CD4-positive, alpha-beta T cell treated with Interleukin-15 for 1 hour (primary cell): ENCODE measurements at regions not wholly inside any gene's neighbourhood (a gene's known extent, or its start where the extent isn't known, plus 50 kb on each side); places are given as distances from the start of the nearest gene placed in this dataset.
"Not testable (repeated sequence)": the region's sequence is repeated elsewhere in the genome, so short reads cannot be mapped to it uniquely, and the experiment has no call there.

Experiments used
- DNase-seq: peaks from one replicate; pipeline ENCODE4 v3.0.0-alpha.2; 2020

DNA sequence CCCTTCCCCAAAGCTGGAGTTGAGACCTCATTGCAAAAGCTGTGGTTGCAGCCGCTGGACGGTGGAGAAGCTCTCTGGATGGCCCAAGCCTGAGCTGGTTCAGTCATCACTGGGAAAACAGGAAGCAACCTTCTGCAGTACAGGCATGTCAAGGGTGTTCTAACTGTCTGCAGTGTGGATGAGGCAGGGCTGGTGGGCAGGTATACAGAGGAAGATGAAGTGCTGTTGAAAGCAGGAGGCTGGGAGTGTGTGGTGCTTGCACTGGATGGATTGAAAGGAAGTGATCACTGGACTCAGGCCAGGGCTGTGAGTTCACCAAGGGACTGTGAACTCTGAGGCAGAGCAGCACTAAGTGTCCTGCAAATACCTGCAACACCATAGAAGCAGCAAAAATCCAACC, 89.0 kb upstream of the NOX3 start:
- DNase-seq, result no peak

DNA sequence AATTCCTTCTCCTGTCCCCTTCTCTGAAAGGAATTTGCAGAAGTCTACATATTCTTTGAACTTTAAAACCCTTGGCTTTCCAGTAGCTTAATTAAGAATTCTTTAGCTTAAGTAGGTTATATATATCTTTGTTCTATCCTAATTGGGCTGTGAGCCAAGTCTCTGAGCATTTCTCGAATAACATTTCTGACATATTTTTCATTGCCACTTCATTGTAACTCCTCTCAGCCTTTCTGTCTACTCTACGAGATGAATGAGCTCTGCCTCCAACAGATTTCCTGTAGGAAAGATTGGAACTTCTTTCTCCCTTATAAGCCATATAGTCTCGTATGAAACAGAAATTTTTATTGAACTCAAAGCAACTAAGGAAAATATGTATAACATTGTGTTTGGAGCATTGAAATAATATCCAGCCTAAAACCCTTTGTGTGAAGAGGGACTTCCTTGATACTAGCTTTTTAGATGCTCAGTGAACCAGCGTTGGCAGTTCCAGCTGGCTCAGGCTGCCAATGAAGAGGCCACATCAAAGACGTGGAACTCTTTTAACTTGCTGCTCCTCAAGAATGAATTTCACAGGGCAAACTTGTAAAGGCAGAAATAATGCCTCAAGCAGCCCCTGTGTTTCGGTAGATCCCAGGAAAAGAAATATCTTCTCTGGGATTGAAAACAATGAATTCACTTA, 87.7 kb upstream of the NOX3 start:
- no peak for DNase-seq

DNA sequence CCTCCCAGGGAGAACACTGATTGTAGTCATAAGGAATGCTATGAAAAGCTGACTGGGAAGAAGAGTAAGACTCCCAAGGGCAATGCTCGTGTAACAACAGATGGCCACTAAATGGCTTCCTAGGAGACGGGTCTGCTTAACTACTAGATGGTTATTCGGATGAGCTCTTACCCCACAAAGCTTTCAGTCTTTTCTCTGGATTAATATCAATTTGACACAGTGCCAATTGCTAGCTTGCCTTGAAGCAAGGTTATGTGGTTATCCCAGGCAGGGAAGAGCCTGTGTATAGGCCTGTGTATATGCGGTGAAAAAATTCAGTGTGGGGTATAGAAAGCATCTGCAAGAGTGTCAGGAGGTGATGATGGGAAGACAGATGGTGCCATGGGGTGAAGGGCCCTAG, 86.4 kb upstream of the NOX3 start:
- no peak for DNase-seq

DNA sequence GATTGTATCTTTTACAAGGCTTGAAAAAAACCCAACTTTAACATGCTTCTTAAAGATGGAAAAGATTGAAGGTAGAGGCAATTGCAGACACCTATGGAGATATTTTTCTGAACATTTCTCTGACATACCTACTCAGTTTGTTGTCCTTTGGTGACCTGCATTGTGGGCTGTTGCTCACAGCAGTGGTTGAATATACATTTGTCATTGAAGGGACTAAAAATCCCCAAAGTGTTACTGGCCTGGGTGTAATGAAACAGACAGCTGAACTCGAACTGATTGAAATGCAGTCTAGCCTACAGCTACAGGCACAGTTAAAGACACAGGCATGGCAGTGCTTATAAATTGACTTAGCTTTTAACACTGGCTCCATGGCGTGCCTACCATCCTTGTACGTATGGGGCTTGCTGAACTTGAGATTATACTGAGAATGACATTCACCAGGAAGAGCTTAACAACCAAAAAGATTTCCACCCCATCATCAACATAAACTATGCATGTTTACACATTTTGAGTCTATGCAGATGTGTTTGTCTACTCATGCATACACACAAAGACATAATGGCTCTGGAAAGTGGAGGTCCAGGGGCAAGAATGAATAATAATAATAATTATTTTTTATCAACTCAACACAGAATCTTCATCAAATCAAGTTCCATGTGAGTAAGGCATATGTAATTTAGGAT, 83.2 kb upstream of the NOX3 start:
- DNase-seq, result no peak

DNA sequence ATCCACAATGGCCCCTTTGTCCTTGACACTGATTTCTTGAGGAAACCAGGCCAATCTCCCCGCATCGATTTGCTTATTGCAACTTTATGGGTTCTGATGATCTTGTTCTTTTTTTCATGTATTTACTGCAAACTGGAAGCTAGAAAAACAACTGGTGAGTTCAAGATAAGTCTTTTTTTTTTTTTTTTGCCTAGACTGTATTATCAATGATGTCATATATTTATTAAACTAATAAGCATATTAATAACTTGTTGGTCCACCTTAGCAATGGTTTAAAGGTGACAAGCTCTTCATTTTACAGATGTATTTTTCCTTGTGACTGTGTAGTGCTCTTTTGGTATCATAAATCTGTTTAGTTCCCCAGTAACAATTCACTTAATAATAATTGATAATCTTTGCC, 79.0 kb upstream of the NOX3 start:
- no peak for DNase-seq

DNA sequence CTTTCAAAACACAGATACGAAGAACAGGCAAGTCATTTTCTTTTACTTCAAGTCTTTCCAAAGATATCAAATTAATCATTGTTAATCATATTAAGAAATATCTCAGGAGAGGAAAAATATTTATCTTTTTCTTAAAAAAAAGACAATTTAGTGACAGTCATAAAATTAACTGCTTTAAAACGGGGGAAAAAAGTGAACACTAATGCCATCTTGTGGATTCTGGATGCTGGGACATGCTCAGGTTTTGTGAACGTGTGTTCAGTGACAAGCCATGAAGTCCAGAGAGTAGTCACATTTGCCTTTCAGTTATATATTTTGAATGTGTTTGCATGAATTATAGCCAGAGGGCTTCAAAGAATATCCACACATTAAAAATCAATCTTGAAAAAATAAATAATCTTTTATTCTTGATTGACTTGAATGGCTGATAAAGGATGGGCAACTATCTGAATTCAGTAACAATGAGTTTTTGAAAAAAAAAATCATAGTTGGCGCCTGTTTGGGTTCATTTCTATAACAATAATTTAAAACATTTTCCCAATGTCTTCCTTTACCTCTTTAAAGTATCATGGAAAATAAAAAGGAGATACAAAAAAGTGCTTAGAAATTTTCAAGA, 74.7 kb upstream of the NOX3 start:
- no peak for DNase-seq

DNA sequence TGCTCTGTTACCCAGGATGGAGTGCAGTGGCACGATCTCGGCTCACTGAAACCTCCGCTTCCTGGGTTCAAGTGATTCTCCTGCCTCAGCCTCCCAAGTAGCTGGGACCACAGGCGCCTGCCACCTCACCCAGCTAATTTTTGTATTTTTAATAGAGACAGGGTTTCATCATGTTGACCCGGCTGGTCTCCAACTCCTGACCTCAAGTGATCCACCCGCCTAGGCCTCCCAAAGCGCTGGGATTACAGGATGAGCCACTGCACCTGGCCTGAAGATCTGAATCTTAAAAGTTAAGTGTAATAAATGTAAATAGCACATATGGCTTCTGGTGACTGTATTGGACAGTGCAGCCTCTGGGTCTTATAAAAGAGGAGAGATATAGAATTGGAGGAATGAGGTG, 74.2 kb upstream of the NOX3 start:
- DNase-seq, result not testable (repeated sequence)

DNA sequence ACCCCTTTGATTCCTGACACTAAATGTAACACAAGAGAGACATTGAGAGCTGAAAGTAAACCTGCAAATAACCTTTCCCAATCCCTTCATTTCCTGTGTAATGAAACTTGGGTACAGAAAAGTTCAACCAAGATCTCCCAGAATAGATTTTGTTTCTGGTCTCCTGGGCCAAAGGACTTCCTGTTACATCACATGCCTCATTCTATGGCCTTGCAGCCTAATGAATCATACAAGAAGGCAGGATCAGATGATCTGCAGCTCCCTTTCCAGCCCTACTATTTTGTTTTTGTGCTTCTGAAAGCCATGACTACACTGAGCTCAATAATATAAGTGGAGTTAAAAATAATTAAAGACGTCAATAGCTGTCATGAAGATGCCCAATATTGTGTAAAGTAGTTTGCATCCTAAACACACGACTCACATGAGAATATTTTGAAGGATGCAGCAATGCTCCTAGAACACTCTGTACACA, 73.4 kb upstream of the NOX3 start:
- DNase-seq, result no peak

DNA sequence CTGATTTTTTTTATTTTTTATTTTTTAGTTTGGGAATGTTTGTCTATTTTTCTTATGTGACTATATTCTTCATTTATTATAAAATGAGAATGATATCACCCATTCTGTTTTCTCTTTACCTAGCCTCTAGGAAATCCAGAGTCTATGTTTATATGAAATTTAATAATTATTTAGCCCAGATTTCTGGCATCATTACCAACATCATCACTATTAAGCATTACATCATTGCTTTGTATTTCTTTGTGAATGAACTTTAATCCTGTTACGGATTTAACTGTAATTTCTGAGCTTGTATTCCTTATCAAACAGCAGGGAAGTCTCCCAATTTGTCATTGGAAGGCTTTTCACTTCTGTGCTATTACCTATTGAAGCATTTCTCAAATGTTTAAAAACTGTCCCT, 72.7 kb upstream of the NOX3 start:
- DNase-seq, result no peak

DNA sequence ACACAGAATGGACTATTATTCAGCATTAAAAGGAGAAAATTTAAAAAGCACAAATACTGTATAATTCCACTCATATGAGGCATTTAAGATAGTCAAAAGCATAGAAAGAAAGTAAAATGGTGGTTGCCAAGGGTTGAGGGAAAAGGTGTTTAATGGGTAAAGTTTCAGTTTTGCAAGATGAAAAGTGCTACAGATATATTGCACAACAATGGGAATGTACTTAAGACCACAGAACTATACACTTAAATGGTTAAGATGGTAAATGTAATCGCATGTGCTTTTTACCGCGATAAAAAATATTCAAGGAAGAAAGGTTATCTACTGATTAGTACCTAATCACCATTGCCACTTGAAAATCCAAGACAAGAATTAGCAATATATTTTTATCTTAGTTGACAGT, 71.8 kb upstream of the NOX3 start:
- no peak for DNase-seq

DNA sequence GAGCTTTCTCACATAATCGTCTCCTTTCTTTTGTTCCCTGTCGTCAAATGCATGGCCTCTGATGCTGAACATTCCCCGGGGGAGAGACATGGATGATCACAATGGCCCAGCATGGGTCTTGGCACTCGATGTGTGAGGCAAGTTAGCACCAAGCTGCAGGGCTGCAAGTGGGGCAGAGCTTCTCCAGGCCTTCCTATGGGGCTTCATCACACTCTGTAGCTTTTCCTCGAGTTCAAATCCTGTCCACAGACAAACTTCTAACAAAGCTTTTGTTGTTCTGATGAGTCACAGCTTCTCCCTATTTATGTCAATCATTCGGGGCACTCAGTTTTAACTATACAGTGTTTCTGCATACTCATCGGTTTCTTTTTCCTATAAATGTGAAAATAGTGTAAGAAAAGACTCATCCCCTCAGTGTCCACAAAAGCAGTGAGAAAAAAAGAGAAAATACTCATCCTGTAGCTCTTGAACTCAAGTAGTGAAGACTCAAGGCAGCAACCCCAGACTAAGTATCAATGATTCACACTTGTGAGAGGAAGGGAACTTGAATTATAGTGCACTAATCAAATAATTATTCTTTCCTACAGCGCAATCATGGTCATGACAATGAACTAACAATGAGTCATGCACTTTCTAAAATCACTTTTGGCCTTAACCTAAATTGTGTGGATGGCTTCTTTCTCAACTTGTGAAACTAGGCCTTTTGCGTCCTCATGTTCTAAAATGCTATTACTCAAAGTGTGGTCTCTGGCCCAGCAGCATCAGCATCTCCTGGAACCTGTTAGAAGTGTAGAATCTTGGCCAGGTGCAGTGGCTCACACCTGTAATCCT, 68.4 kb upstream of the NOX3 start:
- no peak for DNase-seq

DNA sequence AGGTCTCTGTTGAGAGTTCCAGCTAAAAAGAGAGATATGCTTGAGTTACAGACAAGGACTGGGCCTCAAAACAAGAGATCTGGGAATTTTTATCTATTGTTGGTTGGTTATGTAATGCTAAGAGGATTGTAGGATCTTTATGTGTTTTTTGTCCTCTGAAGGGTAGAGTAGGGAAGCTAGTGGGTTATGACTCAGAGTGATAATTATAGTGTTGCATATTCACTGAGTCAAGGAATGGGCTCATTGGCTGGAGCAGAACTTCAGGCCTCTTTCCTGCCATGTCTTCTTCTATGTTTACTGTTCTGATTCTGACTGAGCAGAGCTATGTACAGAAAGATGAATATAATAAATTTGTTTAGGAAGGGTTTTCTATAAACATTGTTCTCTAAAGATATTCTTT, 66.1 kb upstream of the NOX3 start:
- no peak for DNase-seq

DNA sequence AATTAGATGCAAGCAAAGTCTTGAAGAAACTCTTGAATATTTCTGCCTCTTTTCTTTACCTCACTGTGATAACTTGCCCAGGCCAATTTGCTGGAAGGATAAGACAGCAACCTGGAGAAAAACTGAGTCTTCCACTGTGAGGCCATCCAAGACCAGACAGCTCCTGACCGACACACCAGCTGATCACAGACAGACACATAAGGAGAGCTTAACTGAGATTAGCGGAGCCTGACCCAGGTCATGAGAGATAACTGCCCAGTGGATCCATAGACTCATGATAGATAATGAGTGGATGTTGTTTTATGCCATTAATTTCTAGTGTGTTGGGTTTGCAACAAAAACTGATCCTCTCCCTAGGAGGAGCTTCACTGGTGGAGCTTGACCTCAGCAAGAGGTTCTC, 64.4 kb upstream of the NOX3 start:
- DNase-seq, result no peak

DNA sequence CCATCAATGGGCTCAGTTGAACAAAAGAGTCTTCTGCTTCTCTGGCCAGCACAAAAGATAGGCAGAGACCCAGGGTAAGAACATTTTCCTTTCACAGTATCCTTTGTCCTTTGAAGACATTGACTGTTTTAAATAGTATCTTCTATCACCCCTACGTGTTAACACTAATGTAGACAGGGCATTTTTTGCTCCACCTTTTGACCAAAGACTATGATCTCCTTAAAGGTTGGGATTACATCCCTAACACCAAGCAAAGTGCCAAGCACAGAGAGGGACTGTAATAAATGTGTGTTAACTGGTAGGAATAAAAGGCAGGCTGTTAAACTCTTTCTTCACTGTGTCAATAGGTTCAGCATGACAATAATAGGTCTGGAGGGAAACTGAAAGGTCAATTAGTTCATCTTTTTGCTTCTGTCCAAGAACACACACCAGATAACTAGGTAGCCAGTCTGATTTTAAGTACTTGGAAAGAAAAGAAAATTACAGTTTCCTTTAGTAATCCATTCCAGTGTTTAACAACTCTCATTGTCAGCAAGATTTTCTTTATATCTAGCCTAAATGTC, 63.6 kb upstream of the NOX3 start:
- DNase-seq, result no peak

DNA sequence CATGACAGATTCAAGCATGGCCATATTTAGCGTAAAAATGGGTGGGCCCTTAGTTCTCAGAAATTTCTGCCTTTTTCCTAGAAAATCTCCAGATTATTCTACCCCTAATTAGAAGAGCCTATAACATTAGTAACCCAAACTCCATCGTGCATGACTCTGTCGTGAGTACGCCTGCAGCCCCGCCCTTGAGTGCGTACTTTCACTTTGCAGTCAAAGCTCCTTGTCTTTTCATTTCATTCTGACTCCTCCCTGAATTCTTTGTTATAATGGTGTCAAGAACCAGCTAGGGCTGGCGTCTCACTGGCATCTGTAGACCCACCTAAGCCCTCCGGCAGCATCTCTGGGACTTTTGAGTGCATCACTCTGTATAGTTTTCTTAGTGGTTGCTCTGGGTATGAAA, 61.7 kb upstream of the NOX3 start:
- DNase-seq, result no peak

DNA sequence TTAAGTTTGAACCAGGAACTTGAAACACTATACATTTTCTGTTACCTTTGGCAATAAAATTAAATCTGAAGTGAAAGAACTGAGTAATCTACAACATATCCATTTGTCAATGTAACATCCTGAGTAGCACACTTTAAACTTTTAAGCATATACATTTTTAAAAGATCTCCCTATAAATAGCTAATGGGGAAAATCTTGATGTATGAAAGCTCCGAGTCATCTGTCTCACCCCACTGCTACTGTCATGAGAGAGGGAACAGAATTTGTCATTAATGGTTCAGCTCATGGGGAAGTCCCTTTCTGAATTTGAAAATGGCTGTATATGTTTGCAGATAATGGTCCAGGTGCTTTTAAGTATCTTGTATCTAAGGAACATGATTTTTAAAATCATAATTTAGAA, 55.2 kb upstream of the NOX3 start:
- DNase-seq, result no peak

DNA sequence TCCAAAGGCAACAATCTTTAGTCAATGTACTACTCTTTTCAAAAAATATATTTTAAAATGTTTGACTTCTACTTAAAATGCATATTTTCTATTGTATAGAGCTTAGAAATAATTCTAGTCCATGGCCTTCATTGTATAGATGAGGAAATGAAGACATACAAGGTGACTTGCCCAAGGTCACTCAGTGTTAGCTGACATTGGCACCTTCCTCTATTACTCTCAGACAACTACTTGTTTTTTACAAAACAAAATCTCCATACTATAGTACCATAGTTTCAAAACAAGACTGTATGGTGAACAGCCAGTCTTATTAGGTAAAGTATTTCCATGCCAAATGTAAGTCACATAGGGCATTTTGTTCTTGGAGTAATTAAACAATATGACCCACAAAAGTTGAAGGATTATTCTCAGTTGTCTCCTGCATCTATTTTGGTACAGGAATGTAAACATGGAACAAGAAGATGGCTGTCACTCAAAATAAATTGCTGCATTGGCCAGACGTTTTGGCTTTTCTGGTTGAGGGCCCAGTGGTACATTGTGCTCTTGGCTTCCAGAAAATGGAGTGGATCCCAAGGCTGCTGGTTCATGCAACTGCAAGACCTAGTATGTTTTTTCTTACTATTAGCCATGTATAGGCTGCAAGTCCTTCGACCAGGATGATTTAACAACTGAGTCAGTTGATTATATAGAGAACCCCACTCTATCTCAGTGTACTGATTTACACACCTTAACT, 54.3 kb upstream of the NOX3 start:
- no peak for DNase-seq

DNA sequence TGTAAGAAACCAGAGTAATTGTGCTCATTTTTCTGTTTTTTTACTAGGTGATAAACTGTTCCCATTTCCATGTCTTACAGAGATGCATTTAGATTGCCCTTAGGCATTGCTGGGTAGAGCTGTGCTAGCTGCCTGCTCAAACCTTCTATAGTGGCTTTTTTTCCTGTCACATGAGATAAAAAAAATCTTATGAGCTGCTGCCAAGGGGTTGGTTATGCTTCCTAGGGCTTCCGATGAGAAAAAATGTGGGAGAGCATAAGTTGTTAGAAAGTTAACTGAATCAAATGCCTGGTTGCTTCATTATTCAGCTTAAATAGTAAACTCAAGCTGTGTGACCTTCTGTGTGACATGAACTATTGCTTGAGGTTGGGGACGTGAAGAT, 50.0 kb upstream of the NOX3 start:
- DNase-seq, result no peak
